Retina (tissue), 1 donor: ENCODE measurements at regions not wholly inside any gene's neighbourhood (a gene's known extent, or its start where the extent isn't known, plus 50 kb on each side); places are given as distances from the start of the nearest gene placed in this dataset.
"Not testable (repeated sequence)": the region's sequence is repeated elsewhere in the genome, so short reads cannot be mapped to it uniquely, and the experiment has no call there.

Experiments
- DNase-seq: peaks from one replicate; pipeline ENCODE4 v3.0.0-alpha.2; 2016

GRCh38 chr6:82744286-82745015 is 321.2 kb downstream of the UBE3D start:
- no peak for DNase-seq

GRCh38 chr6:82750556-82750955 is 315.1 kb downstream of the UBE3D start:
- no peak for DNase-seq

- no peak for DNase-seq
Measured at GRCh38 chr6:82751718-82752117, 313.9 kb downstream of the UBE3D start.

- DNase-seq: no peak
Measured at GRCh38 chr6:82761674-82762345, 303.8 kb downstream of the UBE3D start.

- no peak for DNase-seq
Measured at GRCh38 chr6:82766476-82766875, 299.2 kb downstream of the UBE3D start.

- DNase-seq: no peak
Measured at GRCh38 chr6:82767037-82767436, 298.6 kb downstream of the UBE3D start.

- no peak for DNase-seq
Measured at GRCh38 chr6:82767447-82767846, 298.2 kb downstream of the UBE3D start.

- peak; percentile 57 for DNase-seq
Measured at GRCh38 chr6:82772851-82773717, 292.6 kb downstream of the UBE3D start.

- no peak for DNase-seq
Measured at GRCh38 chr6:82775361-82775760, 290.3 kb downstream of the UBE3D start.

GRCh38 chr6:82775981-82776380 is 289.7 kb downstream of the UBE3D start:
- no peak for DNase-seq

GRCh38 chr6:82779041-82779440 is 286.6 kb downstream of the UBE3D start:
- DNase-seq: peak; percentile 57

- DNase-seq: no peak
Measured at GRCh38 chr6:82780334-82780733, 285.3 kb downstream of the UBE3D start.

- DNase-seq: no peak
Measured at GRCh38 chr6:82781620-82782204, 283.9 kb downstream of the UBE3D start.

GRCh38 chr6:82783587-82784236 is 281.9 kb downstream of the UBE3D start:
- DNase-seq: peak; percentile 30

GRCh38 chr6:82785206-82785605 is 280.4 kb downstream of the UBE3D start:
- no peak for DNase-seq

- no peak for DNase-seq
Measured at GRCh38 chr6:82786248-82786647, 279.4 kb downstream of the UBE3D start.

- no peak for DNase-seq
Measured at GRCh38 chr6:82795940-82796339, 269.7 kb downstream of the UBE3D start.

- DNase-seq: no peak
Measured at GRCh38 chr6:82801083-82801482, 264.6 kb downstream of the UBE3D start.

GRCh38 chr6:82816243-82816642 is 249.4 kb downstream of the UBE3D start:
- not testable (repeated sequence) for DNase-seq

GRCh38 chr6:82818727-82819126 is 246.9 kb downstream of the UBE3D start:
- DNase-seq: no peak

- DNase-seq: no peak
Measured at GRCh38 chr6:82823361-82823760, 242.3 kb downstream of the UBE3D start.

GRCh38 chr6:82832811-82833210 is 232.8 kb downstream of the UBE3D start:
- no peak for DNase-seq

- no peak for DNase-seq
Measured at GRCh38 chr6:82833481-82833880, 232.2 kb downstream of the UBE3D start.
